RPMI8226 (cell line): ENCODE measurements at regions not wholly inside any gene's neighbourhood (a gene's known extent, or its start where the extent isn't known, plus 50 kb on each side); places are given as distances from the start of the nearest gene placed in this dataset.

ENCODE experiments used
- DNase-seq: peaks from one replicate; pipeline ENCODE4 v3.0.0-alpha.2; 2015

- no peak for DNase-seq
Measured at GRCh38 chr20:24738981-24739633, 210.0 kb upstream of the CST7 start.

DNA sequence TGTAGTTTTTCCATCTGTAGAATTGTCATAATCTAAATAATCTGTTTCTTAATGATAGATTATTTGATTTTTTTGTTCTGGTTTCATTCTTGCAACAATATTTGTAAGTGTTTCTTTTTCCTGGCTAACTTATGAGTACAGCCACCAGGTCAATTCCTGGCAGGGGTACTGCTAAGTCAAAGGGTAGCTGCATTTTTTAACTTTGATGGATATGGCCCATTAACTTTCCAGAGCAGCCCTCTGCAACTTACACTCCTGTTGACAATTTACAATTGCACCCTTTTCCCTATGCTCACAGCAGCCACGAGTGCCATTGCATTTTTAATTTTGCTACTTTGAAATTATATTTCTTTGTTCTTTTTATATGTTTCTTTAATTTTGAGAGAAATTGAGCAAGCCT, 209.3 kb upstream of the CST7 start:
- no peak for DNase-seq

DNA sequence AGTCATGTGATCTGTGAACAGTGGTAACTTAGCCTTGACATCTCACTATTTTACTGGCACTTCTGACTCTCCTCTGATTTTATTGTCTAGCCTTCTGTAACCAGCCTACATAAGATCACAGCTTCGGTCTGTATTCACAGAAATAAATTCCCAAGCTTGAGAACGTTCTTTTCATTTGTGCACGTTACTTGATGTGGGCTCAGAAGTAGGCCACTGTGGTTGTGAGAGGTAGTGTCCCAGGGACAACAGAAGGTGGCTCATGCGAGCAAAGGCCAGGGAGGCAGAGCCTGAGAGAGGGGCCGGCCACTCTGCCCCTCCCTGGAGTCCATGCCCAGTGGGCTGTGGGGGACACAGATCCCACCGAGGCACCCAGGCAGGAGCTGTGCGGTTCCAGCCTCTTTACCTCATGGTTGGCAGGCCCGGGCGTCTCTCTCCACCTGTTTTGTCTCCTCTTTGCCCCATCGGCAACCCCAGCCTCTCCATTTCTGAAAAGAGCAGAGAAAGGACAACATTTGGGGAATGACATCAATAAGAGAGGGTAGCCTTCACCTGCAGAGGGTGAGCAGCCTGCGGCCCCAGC, 207.5 kb upstream of the CST7 start:
- DNase-seq = no peak

- DNase-seq = no peak
Measured at GRCh38 chr20:24742436-24742835, 206.6 kb upstream of the CST7 start.

- DNase-seq = no peak
Measured at GRCh38 chr20:24742989-24743388, 206.1 kb upstream of the CST7 start.

DNA sequence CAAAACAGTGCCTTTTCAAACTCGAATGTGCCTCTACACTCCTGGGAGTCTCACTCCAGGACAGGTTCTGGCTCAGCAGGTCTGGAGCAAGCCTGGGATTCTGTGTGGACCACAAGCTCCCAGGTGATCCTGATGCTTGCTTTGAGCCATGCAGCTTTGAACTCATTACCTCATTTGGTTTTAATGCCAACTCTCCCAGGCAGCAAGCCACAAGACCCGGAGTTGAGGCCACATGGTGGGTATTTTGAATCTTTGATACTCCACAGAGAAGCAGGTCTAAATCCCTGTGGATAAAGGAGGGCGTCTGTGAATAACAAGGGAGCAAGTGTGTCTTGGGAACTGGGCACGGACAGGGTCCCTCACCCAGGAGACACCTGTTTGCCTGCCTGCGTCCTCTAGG, 205.4 kb upstream of the CST7 start:
- DNase-seq = no peak

DNA sequence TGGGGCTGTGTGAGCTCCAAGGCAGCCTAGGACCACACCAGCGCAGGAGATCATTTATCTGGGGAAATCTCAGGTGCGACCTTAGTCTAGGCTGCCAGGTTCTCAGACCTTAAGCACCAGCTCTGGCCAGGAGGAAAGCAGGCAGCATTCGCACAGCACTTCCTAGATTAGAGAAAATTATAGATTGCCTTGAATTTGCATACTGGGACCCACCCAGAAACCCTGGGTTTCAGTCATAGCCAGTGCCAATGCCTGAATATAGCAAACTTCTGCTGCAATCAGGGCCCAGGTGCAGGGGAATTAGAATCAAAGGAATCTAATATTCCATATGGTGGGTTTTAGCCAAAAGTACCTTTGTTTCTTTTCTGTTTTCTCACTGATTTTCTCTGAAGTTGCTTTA, 204.3 kb upstream of the CST7 start:
- no peak for DNase-seq

DNA sequence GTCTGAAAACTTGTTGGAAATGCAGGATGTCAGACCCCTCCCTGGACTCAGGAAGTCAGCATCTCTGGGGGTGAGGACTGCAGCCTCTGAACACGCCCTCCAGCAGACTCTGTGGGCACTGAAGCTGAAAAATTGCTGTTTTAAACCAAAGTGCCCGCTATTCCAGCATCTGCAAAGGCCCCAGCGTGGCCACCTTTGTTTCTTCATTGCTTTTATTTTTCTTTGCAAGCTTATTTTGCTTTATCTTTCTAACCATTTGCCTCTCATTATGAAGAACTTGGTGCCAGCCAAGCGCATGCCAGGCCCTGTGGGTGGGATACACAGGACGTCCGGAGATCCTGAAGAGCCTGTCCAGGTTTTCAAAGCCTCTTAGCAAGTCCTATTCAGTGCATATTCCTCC, 203.9 kb upstream of the CST7 start:
- no peak for DNase-seq

DNA sequence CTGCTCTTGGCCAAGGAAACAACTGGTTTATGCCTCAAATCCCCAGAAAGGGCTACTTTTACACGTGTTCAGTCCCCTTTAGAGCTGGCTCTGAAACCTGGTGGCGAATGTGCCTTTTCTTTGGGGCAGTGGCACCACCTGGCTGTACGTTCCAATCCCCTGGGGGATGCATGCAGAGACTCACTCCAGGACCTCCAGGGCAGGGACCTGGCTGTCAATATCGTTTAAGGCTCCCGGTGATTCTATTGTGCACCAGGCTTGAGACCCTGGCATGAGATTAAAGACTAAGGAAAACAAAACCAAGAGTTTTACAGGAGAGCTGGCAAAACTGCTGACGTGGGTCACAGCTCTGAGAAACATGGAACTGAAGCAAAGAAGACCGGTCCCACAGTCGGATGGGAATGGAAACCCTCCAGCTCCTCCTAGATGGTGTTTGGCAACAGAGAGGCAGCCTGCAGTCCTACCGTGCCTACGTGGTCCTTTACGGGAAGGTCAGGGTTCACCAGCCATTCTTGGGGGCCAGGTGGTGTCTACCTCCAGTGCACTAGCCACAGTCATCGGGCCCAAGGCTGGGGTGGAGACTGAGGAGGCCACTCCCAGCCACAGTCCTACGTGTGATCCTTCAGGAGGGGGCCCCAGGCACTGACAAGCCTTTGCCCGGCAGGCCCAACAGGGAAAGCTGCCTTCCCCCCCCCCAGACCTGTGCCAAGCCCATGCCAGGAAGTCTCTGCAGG, 203.3 kb upstream of the CST7 start:
- DNase-seq = no peak

DNA sequence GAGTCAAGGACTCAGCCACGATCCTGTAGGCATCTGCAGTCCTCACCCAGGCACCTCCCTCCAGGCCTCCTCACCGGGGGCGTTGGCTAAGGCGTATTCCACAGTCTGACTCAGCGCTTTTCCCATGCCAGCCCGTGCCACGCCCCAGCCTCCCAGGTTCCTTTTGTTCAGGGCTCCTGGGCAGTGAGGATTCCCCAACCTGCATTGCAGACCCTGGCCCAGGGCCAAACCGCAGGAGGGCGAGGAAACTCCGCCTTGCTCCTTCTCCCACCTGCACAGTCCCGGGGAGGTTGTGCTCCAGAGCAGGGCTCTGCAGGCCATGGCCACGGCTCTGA, 202.8 kb upstream of the CST7 start:
- DNase-seq = peak; percentile 51

DNA sequence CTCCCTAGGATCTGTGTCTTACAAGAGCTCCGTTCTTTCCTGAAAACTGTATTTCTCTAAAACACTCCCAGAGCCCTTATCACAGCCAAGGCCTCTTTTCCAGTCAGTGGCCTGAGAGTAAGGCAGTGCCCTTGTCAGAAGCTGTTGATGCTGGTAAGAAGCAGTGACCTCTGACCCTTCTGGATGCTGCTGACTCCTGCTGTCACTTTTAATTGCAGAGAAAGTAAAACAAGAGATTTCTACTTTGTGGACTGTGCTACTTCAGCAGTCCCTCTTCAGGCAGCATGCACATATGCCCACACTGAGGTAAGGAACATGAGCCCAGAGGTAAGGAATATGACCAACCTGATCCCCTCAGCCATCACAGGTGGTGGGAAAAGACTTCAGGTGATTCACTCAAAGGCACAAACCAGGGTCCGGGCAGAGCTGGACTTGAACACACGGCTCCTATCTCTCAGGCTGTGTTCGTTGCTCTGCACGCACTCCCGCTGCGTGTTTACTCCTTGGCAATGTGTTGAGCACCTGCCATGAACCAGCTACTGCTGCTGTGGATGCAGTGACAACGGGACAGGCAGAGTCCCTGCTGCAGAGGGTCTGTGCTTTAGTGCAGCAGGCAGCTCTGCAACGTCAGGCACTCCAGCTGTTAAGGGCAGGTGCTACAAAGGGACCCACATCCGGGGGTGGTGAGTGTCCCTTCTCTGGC, 201.9 kb upstream of the CST7 start:
- no peak for DNase-seq

DNA sequence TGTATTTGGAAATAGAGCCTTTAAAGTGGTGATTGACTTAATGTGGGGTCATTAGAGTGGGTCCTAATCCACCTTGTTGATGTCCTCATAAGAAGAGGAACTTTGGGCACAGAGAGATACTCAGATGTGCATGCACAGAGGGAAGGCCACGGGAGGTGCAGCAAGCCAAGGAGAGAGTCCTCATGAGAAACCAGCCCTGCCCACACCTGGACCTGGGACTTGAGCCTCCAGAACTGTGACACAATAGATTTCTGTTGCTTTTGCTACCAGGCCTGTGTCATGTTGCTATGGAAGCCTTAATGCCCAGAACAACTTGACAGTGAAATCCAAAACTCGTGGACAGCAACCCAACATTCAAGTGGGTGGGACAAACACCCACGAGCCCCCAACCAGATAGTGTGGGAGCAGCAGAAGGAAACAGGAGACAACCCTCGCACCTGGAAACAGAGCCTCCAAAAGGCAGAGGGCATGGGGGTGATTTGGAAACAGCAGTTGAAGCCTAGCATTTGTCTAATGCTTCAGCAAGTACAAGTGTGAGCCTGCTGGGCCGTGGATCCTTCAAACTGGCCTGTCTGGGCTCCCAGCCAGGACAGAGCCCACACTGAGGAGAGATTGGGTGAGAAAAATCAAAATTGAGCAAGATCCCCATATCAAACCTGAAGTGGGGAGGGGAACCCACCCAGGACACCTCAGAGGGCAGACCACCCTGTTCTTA, 201.0 kb upstream of the CST7 start:
- no peak for DNase-seq

GRCh38 chr20:24751551-24751950, 197.5 kb upstream of the CST7 start:
- DNase-seq = no peak

DNA sequence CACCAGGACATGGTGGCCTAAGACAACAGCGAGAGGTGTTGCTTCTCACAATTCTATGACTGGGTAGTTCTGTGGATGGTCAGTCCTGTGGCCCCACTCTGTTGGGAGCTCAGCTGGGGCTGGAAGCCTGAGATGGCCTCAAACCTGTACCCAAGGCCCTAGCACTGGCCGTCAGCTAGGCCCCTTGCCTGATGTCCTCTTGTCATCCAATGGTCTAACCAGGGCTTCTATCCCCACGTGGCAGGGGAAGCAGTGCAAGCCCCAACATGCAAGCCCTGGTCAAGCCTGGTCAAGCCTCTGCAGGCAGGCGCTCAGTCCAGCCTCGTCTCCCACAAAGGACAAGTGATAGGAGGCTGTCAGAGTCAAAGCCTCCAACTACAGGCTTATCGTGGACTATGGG, 196.5 kb upstream of the CST7 start:
- DNase-seq = no peak

DNA sequence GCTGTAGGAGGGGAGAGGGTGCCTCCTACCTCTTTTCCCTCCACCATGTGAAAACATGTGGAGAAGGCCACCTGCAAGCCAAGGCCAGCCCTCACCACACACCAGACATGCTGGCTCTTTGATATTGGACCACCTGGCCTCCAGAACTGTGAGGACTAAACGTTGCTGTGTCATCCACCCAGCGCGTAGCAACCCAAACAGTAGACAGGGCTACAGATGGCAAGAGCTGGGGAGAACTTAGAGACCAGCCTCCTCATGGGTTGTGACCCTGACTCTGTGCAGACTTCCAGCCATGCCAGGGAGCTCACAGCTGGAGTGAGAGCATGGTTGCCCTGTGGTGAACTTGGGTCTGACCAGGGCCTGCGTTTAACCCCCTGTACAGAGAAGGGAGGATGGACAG, 195.9 kb upstream of the CST7 start:
- DNase-seq = no peak

DNA sequence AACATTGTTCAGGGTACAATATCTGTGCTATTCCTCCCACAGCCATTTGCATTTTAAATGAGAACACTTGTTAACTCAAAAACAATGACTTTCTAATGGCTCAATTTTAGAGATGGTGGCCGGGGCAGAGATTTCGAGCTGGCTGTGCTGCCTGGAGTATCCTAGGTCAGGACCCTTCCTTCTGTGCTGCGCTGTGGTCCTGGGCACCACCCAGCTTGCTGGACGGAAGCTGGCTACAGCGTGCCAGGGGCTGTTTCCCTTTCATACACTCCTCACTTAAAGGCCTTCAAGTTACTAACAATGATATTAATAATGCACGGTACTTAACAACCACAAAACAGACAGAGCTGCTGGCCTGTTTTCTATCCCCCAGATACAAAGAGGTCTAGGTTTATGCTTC, 194.4 kb upstream of the CST7 start:
- DNase-seq = no peak

DNA sequence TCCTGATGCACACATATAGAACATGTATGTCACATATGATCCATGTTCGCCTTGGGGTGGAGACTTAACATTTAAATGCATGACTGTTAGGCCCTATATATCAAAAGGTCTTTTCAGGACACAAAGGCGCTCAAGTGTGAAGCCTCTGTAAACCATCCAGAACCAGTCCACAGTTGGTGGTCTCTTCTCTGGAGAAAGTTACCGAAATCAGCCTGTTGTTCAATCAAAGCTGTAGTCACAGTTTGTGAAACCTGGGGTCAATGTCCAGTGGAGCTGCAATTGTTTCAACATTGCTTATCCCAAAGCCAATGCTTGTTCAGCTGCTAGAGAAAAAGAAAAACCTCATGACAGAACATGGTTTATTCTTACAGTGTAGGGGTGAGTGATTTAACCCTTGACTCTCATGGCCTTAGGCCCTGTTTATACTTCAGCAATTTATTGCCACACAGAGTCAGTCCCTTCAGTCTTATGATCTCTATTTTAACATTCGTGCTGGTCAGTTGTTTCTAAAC, 193.6 kb upstream of the CST7 start:
- DNase-seq = no peak

GRCh38 chr20:24756292-24757025, 192.6 kb upstream of the CST7 start:
- DNase-seq = no peak

GRCh38 chr20:24761220-24762065, 187.6 kb upstream of the CST7 start:
- DNase-seq = no peak

- DNase-seq = no peak
Measured at GRCh38 chr20:24762371-24762770, 186.7 kb upstream of the CST7 start.

DNA sequence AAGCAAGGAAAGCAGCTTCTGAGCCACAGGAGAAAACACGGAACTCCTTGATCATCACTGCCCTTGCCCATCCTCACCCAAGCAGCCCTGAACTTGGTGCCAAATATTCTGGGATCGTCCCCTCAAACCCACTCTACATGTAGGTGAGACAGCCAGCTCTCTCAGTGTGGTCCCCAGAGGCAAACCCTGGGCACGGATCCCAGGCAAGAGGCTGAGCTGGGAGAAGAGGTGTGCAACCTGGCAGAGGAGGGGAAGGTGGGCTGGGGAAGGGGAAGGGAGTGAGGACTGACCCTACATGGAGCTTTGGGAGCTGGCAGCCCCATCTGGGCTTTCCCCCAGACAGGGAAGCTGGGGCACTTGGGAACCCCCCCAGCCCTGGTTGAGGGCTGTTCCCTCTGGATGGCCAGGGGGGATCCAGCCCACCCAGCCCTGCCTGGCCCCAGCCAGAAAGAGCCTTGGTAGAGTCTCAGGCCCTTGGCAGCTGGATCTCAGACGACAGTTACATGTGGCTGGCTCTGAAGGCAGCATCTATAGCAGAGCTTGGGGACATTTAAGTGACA, 186.2 kb upstream of the CST7 start:
- no peak for DNase-seq
